ENCODE measurements at regions not wholly inside any gene's neighbourhood (a gene's known extent, or its start where the extent isn't known, plus 50 kb on each side); places are given as distances from the start of the nearest gene placed in this dataset.

DNA sequence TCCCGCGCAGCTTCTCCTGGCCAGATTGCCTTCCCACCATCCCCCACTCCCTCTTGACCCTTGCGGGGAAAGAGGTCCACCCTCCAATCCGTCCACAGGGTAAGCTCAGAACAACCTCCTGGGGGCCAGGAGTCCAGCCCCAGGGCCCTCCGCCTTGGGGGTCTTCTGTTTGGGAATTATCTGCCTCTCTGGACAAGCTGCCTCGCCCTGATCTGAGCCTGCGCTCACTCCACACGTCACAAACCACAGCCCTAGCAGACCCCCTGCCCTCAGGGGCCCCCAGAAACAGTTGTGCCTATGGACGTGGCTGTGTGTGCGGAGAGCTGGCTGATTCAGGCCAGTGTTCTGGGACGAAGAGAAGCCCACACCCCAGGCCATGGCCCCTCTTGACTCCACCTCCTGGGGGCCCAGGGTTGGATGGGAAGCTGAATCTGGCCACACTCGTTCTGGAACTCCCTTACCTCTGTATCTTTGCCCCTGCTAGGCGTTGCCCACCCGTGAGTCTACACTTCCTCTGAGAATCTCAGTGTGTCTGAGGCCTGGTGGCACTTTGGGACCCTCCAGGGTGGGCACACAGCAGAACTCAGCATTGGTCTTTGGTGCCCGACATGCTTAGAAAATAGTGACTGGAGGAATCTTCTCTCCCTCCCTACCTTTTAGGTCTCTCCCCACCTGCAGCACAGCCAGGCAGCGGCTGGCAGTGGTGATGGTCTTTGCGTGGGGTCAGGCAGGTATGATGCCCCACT, 119.9 kb upstream of the SMURF2 start:
- TF ChIP-seq, protein P1, sequence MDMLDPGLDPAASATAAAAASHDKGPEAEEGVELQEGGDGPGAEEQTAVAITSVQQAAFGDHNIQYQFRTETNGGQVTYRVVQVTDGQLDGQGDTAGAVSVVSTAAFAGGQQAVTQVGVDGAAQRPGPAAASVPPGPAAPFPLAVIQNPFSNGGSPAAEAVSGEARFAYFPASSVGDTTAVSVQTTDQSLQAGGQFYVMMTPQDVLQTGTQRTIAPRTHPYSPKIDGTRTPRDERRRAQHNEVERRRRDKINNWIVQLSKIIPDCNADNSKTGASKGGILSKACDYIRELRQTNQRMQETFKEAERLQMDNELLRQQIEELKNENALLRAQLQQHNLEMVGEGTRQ (IDR thresholded peaks at IDR 0.05; ENCODE audit: borderline replicate concordance, low read depth, low read length): no peak
- TF ChIP-seq TCF12 (IDR thresholded peaks at IDR 0.05) (no peak), YY1 (IDR thresholded peaks at IDR 0.05; ENCODE audit: low read depth) (no peak), EZH2phosphoT487 (IDR thresholded peaks at IDR 0.05; ENCODE audit: borderline replicate concordance, low read depth) (no peak), CTCF (IDR thresholded peaks at IDR 0.05) (no peak), REST (IDR thresholded peaks at IDR 0.05; ENCODE audit: low read depth, low read length) (no peak), RAD21 (IDR thresholded peaks at IDR 0.05; ENCODE audit: low read length) (no peak), JUND (IDR thresholded peaks at IDR 0.05) (no peak), NRF1 (IDR thresholded peaks at IDR 0.05; ENCODE audit: low read depth, low read length) (no peak), TEAD4 (IDR thresholded peaks at IDR 0.05; ENCODE audit: borderline replicate concordance, insufficient read depth) (no peak), EP300 (IDR thresholded peaks at IDR 0.05; ENCODE audit: borderline replicate concordance in 1 of 2, low read depth in 1 of 2, low read length in 1 of 2) (no peak), TAF1 (IDR thresholded peaks at IDR 0.05; ENCODE audit: borderline replicate concordance, low read depth, low read length) (no peak)
- TF ChIP-seq, protein P2, sequence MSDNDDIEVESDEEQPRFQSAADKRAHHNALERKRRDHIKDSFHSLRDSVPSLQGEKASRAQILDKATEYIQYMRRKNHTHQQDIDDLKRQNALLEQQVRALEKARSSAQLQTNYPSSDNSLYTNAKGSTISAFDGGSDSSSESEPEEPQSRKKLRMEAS (IDR thresholded peaks at IDR 0.05; ENCODE audit: low read depth): no peak

Data from SK-N-SH (cell line).